ENCODE measurements at regions not wholly inside any gene's neighbourhood (a gene's known extent, or its start where the extent isn't known, plus 50 kb on each side); places are given as distances from the start of the nearest gene placed in this dataset.
"Not testable (repeated sequence)": the region's sequence is repeated elsewhere in the genome, so short reads cannot be mapped to it uniquely, and the experiment has no call there.

- POLR2A ChIA-PET: no interaction called here
- CTCF ChIA-PET: no interaction called here
Measured at GRCh38 chr5:127133071-127133470, 59.8 kb upstream of the C5orf63 start.

GRCh38 chr5:127136908-127137307 lies 63.6 kb upstream of the C5orf63 start:
- CTCF ChIA-PET: no interaction called here
- POLR2A ChIA-PET: no interaction called here

- POLR2A ChIA-PET: no interaction called here
Measured at GRCh38 chr5:127143722-127144121, 70.4 kb upstream of the C5orf63 start.

GRCh38 chr5:127153031-127153430 lies 79.7 kb upstream of the C5orf63 start:
- POLR2A ChIA-PET: no interaction called here

More at GRCh38 chr5:127143722-127144121, 70.4 kb upstream of the C5orf63 start:
- CTCF ChIA-PET: no interaction called here

GRCh38 chr5:127153521-127153920 lies 80.2 kb upstream of the C5orf63 start:
- CTCF ChIA-PET: no interaction called here

More at GRCh38 chr5:127153031-127153430, 79.7 kb upstream of the C5orf63 start:
- CTCF ChIA-PET: no interaction called here

GRCh38 chr5:127163750-127164149 lies 90.4 kb upstream of the C5orf63 start:
- CTCF ChIA-PET: no interaction called here
- POLR2A ChIA-PET: no interaction called here

More at GRCh38 chr5:127153521-127153920, 80.2 kb upstream of the C5orf63 start:
- POLR2A ChIA-PET: no interaction called here

GRCh38 chr5:127170918-127171600 lies 97.8 kb upstream of the C5orf63 start:
- ChIA-PET POLR2A (no interaction called here), CTCF (no interaction called here)

GRCh38 chr5:127176769-127177168 lies 103.5 kb upstream of the C5orf63 start:
- ChIA-PET CTCF (no interaction called here), POLR2A (no interaction called here)

GRCh38 chr5:127182631-127183030 lies 108.0 kb upstream of the MEGF10 start:
- CTCF ChIA-PET: interaction anchor here (0.8 kb wide), 1 partner anchor 10 kb away, joined by 3 read pairs; no protein-coding TSS in a partner anchor
- POLR2A ChIA-PET: not testable (repeated sequence)

- ChIA-PET POLR2A (no interaction called here), CTCF (interaction anchor here (0.8 kb wide), 1 partner anchor 11 kb away, joined by 3 read pairs; no protein-coding TSS in a partner anchor)
Measured at GRCh38 chr5:127183332-127183731, 107.3 kb upstream of the MEGF10 start.

GRCh38 chr5:127184851-127185250 lies 105.7 kb upstream of the MEGF10 start:
- POLR2A ChIA-PET: no interaction called here
- CTCF ChIA-PET: no interaction called here

- ChIA-PET POLR2A (no interaction called here), CTCF (no interaction called here)
Measured at GRCh38 chr5:127186657-127187056, 103.9 kb upstream of the MEGF10 start.

GRCh38 chr5:127187706-127188105 lies 102.9 kb upstream of the MEGF10 start:
- CTCF ChIA-PET: no interaction called here
- POLR2A ChIA-PET: no interaction called here

GRCh38 chr5:127192150-127192549 lies 98.4 kb upstream of the MEGF10 start:
- ChIA-PET CTCF (no interaction called here), POLR2A (no interaction called here)

- ChIA-PET CTCF (no interaction called here), POLR2A (no interaction called here)
Measured at GRCh38 chr5:127192836-127193338, 97.7 kb upstream of the MEGF10 start.

GRCh38 chr5:127196042-127196441 lies 94.6 kb upstream of the MEGF10 start:
- ChIA-PET POLR2A (no interaction called here), CTCF (no interaction called here)

GRCh38 chr5:127197402-127198167 lies 93.0 kb upstream of the MEGF10 start:
- POLR2A ChIA-PET, CTCF ChIA-PET: not testable (repeated sequence)

GRCh38 chr5:127202738-127203137 lies 87.9 kb upstream of the MEGF10 start:
- CTCF ChIA-PET: interaction anchor here (0.6 kb wide), 2 partner anchors 130 to 579 kb away, joined by 3 to 4 read pairs; partner anchors contain the start of gene C5orf63
- POLR2A ChIA-PET: not testable (repeated sequence)

GRCh38 chr5:127203818-127204217 lies 86.8 kb upstream of the MEGF10 start:
- POLR2A ChIA-PET: no interaction called here

GRCh38 chr5:127205147-127205546 lies 85.4 kb upstream of the MEGF10 start:
- ChIA-PET POLR2A (no interaction called here), CTCF (no interaction called here)

More at GRCh38 chr5:127203818-127204217, 86.8 kb upstream of the MEGF10 start:
- CTCF ChIA-PET: no interaction called here

All from activated CD8-positive, alpha-beta memory T cell treated with anti-CD3 and anti-CD28 coated beads for 36 hours (primary cell).